HG03159 (cell line): ENCODE measurements at regions not wholly inside any gene's neighbourhood (a gene's known extent, or its start where the extent isn't known, plus 50 kb on each side); places are given as distances from the start of the nearest gene placed in this dataset.

Source experiments
- ATAC-seq: cut with Tn5 transposase; IDR thresholded peaks from one replicate; pipeline ENCODE4 v1.9.1; 2021; ENCODE audit warnings: mild to moderate bottlenecking, moderate library complexity; ENCODE audit not compliant: unreplicated experiment

- no peak for ATAC-seq
Observed at GRCh38 chrX:25226151-25226550, 210.4 kb upstream of the ARX start.

GRCh38 chrX:25219480-25219879, 203.7 kb upstream of the ARX start:
- no peak for ATAC-seq

GRCh38 chrX:25213611-25214010, 197.8 kb upstream of the ARX start:
- no peak for ATAC-seq

- ATAC-seq = no peak
Observed at GRCh38 chrX:25207803-25208475, 192.2 kb upstream of the ARX start.

- no peak for ATAC-seq
Observed at GRCh38 chrX:25206778-25207177, 191.0 kb upstream of the ARX start.

- ATAC-seq = no peak
Observed at GRCh38 chrX:25204182-25204581, 188.4 kb upstream of the ARX start.

- ATAC-seq = no peak
Observed at GRCh38 chrX:25202827-25203226, 187.1 kb upstream of the ARX start.

GRCh38 chrX:25198891-25199290, 183.1 kb upstream of the ARX start:
- no peak for ATAC-seq

GRCh38 chrX:25198253-25198652, 182.5 kb upstream of the ARX start:
- no peak for ATAC-seq

- no peak for ATAC-seq
Observed at GRCh38 chrX:25196221-25196620, 180.5 kb upstream of the ARX start.

GRCh38 chrX:25191403-25191802, 175.6 kb upstream of the ARX start:
- ATAC-seq = no peak

- ATAC-seq = no peak
Observed at GRCh38 chrX:25181775-25182174, 166.0 kb upstream of the ARX start.

GRCh38 chrX:25180242-25180641, 164.5 kb upstream of the ARX start:
- no peak for ATAC-seq

GRCh38 chrX:25178555-25178954, 162.8 kb upstream of the ARX start:
- no peak for ATAC-seq

- peak; percentile 92 for ATAC-seq
Observed at GRCh38 chrX:25175743-25176142, 160.0 kb upstream of the ARX start.

- ATAC-seq = no peak
Observed at GRCh38 chrX:25175171-25175570, 159.4 kb upstream of the ARX start.

- no peak for ATAC-seq
Observed at GRCh38 chrX:25166546-25166945, 150.8 kb upstream of the ARX start.

- ATAC-seq = no peak
Observed at GRCh38 chrX:25166145-25166544, 150.4 kb upstream of the ARX start.

- no peak for ATAC-seq
Observed at GRCh38 chrX:25158635-25159034, 142.9 kb upstream of the ARX start.

GRCh38 chrX:25156832-25157231, 141.1 kb upstream of the ARX start:
- no peak for ATAC-seq

GRCh38 chrX:25156323-25156722, 140.6 kb upstream of the ARX start:
- ATAC-seq = no peak

- ATAC-seq = no peak
Observed at GRCh38 chrX:25154168-25154567, 138.4 kb upstream of the ARX start.

GRCh38 chrX:25151749-25152148, 136.0 kb upstream of the ARX start:
- no peak for ATAC-seq
